Body of pancreas (tissue), 4 donors: ENCODE measurements at regions not wholly inside any gene's neighbourhood (a gene's known extent, or its start where the extent isn't known, plus 50 kb on each side); places are given as distances from the start of the nearest gene placed in this dataset.

Source experiments
- ATAC-seq: fragments of 150-250 bp; one replicate; pipeline ENCODE4 v1.9.1; 2016
- DNase-seq, 4 donors: peaks; one replicate each; pipeline ENCODE4 v3.0.0-alpha.2; 2019
- H3K27ac ChIP-seq, 4 donors: fragments of 200-600 bp; sonication (generic); 1 replicate in 3 of 4; 2 replicates in 1 of 4; pipeline versions ENCODE4 v1.5.1 to v1.6.1; 2016 to 2019; ENCODE audit warnings: mild to moderate bottlenecking in 1 of 4, mixed read lengths in 1 of 4, moderate library complexity in 1 of 4
- H3K27me3 ChIP-seq, 2 donors: fragments of 200-600 bp; sonication (generic); one replicate each; pipeline ENCODE4 v1.6.0; 2016; ENCODE audit warnings: mild to moderate bottlenecking in 1 of 2
- H3K36me3 ChIP-seq, 2 donors: fragments of 200-600 bp; sonication (generic); replicated peaks in 1 of 2; 2 replicates each; pipeline ENCODE4 v1.5.1; 2016; ENCODE audit warnings: low read depth in 2 of 2; ENCODE audit not compliant: insufficient read depth in 1 of 2
- H3K4me1 ChIP-seq: fragments of 200-600 bp; sonication (generic); one replicate; pipeline ENCODE4 v1.6.0; 2016
- H3K4me3 ChIP-seq, 2 donors: fragments of 200-600 bp; sonication (generic); 1 replicate in 1 of 2; 2 replicates in 1 of 2; pipeline ENCODE4 v1.5.1; 2016 to 2019
- H3K9me3 ChIP-seq, 3 donors: fragments of 200-600 bp; sonication (generic); 1 replicate in 2 of 3; 2 replicates in 1 of 3; pipeline ENCODE4 v1.5.1; 2016
- CTCF ChIP-seq, 7 experiments: fragments of 450-650 bp in 4 of 7; fragments of 200-600 bp in 3 of 7; sonication (generic) in 3 of 7; IDR thresholded peaks; one replicate each; pipeline ENCODE4 v1.5.1; 2016 to 2019; ENCODE audit warnings: antibody characterized with exemption in 7 of 7
- POLR2A ChIP-seq, 3 donors: fragments of 450-650 bp; IDR thresholded peaks; one replicate each; pipeline ENCODE4 v1.6.1; 2016; ENCODE audit warnings: antibody characterized with exemption in 3 of 3, mild to moderate bottlenecking in 2 of 3
- WGBS, 2 donors: methylation state at CpG; one replicate each; pipeline ENCODE4 v1.1.5; 2017; 5-methylcytosine and 5-hydroxymethylcytosine counted together
- intact Hi-C: fragments of 100-400 bp; cut with DNase I; formaldehyde crosslinking; loops from one replicate; pipeline ENCODE4 v1.15.1; 2023

- no peak overlapping the region for H3K4me3 ChIP-seq
- no peaks in the 10 kb centered on the region for H3K27me3 ChIP-seq
- peaks cover 38% of the 10 kb centered on the region for H3K4me1 ChIP-seq
- peak; percentile 39 to 67 (median 56) for DNase-seq
- peak; percentile 84 for ATAC-seq
- no peaks in the 10 kb centered on the region for H3K36me3 ChIP-seq
- no peaks in the 10 kb centered on the region for H3K9me3 ChIP-seq
- WGBS, 2 donors, result 22 to 29% methylated on average over 1 of the region's 1 CpG
- intact Hi-C loops, result no loop called here
- peak overlapping the region; percentile 15 to 68 (median 52) for H3K27ac ChIP-seq
- TF ChIP-seq POLR2A (IDR thresholded peaks at IDR 0.05) (no peak), CTCF (IDR thresholded peaks at IDR 0.05) (no peak)
Measured at GRCh38 chrX:63961964-63962363, 176.9 kb upstream of the ARHGEF9 start.

GRCh38 chrX:63959975-63960374 lies 175.0 kb upstream of the ARHGEF9 start:
- H3K9me3 ChIP-seq, result no peaks in the 10 kb centered on the region
- intact Hi-C loops, result no loop called here
- no peaks in the 10 kb centered on the region for H3K27me3 ChIP-seq
- ATAC-seq, result no peak
- TF ChIP-seq POLR2A (IDR thresholded peaks at IDR 0.05) (no peak), CTCF (IDR thresholded peaks at IDR 0.05) (no peak)
- H3K4me1 ChIP-seq, result peaks cover 38% of the 10 kb centered on the region
- no peak for DNase-seq
- H3K4me3 ChIP-seq, result no peak overlapping the region
- no peaks in the 10 kb centered on the region for H3K36me3 ChIP-seq
- H3K27ac ChIP-seq, result peak overlapping the region in 3 of 4 donors; percentile 11 to 68 (median 68)

- no peaks in the 10 kb centered on the region for H3K9me3 ChIP-seq
- no peak for TF ChIP-seq CTCF (IDR thresholded peaks at IDR 0.05)
- no peak for TF ChIP-seq POLR2A (IDR thresholded peaks at IDR 0.05)
- no peaks in the 10 kb centered on the region for H3K27me3 ChIP-seq
- H3K4me3 ChIP-seq, result no peak overlapping the region
- peaks cover 33% of the 10 kb centered on the region for H3K4me1 ChIP-seq
- intact Hi-C loops, result no loop called here
- H3K36me3 ChIP-seq, result no peaks in the 10 kb centered on the region
- 43 to 52% methylated on average over 2 of the region's 2 CpGs for WGBS, 2 donors
- peak; percentile 82 for ATAC-seq
- peak overlapping the region; percentile 18 to 68 (median 66) for H3K27ac ChIP-seq
- DNase-seq, result peak; percentile 57 to 79 (median 62)
Measured at GRCh38 chrX:63958134-63958865, 173.3 kb upstream of the ARHGEF9 start.

GRCh38 chrX:63935835-63936234 lies 150.8 kb upstream of the ARHGEF9 start:
- DNase-seq (no peak), ATAC-seq (no peak)
- Histone ChIP-seq H3K27me3 (no peaks in the 10 kb centered on the region), H3K27ac (no peak overlapping the region), H3K36me3 (no peaks in the 10 kb centered on the region), H3K4me3 (no peak overlapping the region), H3K9me3 (no peaks in the 10 kb centered on the region), H3K4me1 (peaks cover 5% of the 10 kb centered on the region)
- TF ChIP-seq POLR2A (IDR thresholded peaks at IDR 0.05), result no peak
- TF ChIP-seq CTCF (IDR thresholded peaks at IDR 0.05), result no peak
- WGBS, 2 donors, result 88 to 92% methylated on average over 2 of the region's 2 CpGs
- intact Hi-C loops, result no loop called here

- no peaks in the 10 kb centered on the region for H3K36me3 ChIP-seq
- 0% methylated on average over 2 to 3 of the region's 3 CpGs for WGBS, 2 donors
- DNase-seq (peak; percentile 18 to 66 (median 36)), ATAC-seq (peak; percentile 52)
- H3K4me1 ChIP-seq, result peaks cover 5% of the 10 kb centered on the region
- intact Hi-C loops, result no loop called here
- no peaks in the 10 kb centered on the region for H3K9me3 ChIP-seq
- TF ChIP-seq CTCF (IDR thresholded peaks at IDR 0.05) (no peak), POLR2A (IDR thresholded peaks at IDR 0.05) (no peak)
- H3K27ac ChIP-seq, result peak overlapping the region in 2 of 4 donors; percentile 30 to 52
- H3K27me3 ChIP-seq, result no peaks in the 10 kb centered on the region
- H3K4me3 ChIP-seq, result no peak overlapping the region
Measured at GRCh38 chrX:63934791-63935190, 149.8 kb upstream of the ARHGEF9 start.
